GM23248 (cell line): ENCODE measurements at regions not wholly inside any gene's neighbourhood (a gene's known extent, or its start where the extent isn't known, plus 50 kb on each side); places are given as distances from the start of the nearest gene placed in this dataset.

Source experiments
- EZH2 ChIP-seq: fragments of 200-600 bp; sonication (generic); IDR thresholded peaks from 2 replicates; pipeline ENCODE4 v1.6.1; 2018; ENCODE audit warnings: antibody characterized with exemption, mild to moderate bottlenecking; ENCODE audit not compliant: insufficient read depth, poor library complexity, severe bottlenecking
- EZH2phosphoT487 ChIP-seq: fragments of 200-600 bp; sonication (generic); IDR thresholded peaks from 2 replicates; pipeline ENCODE4 v1.6.1; 2018; ENCODE audit warnings: antibody characterized with exemption, moderate library complexity, mild to moderate bottlenecking, low read depth; ENCODE audit not compliant: insufficient read depth

- TF ChIP-seq EZH2phosphoT487, result no peak
- TF ChIP-seq EZH2, result no peak
Observed at GRCh38 chr18:47601581-47602272, 328.7 kb downstream of the SMAD2 start.
